IMR-90 (cell line): ENCODE measurements at regions not wholly inside any gene's neighbourhood (a gene's known extent, or its start where the extent isn't known, plus 50 kb on each side); places are given as distances from the start of the nearest gene placed in this dataset.

Source experiments
- ATAC-seq: fragments of 200-7000 bp; cut with Tn5 transposase; 2 replicates; pipeline ENCODE4 v1.9.1; 2020; ENCODE audit warnings: low read depth, mild to moderate bottlenecking, moderate library complexity
- BruUV-seq: library from RNA; stranded (reverse); fragments of 400-500 nt; replicated peaks from 2 replicates; lab custom pipeline; 2021; lab: Mats Ljungman, UMichigan
- CTCF ChIA-PET: fragments of 300-600 bp; formaldehyde crosslinking; extraction: SDS; loops from one replicate; lab custom pipeline; 2021; ENCODE audit warnings: antibody characterized with exemption; lab: Yijun Ruan, JAX
- POLR2A ChIA-PET: fragments of 300-600 bp; sonication (Branson Sonifier 250); formaldehyde crosslinking; loops from one replicate; lab custom pipeline; 2022; ENCODE audit warnings: antibody characterized with exemption; ENCODE audit not compliant: unreplicated experiment; lab: Charles Lee
- DNase-seq: peaks from one replicate; pipeline ENCODE4 v3.0.0; 2013
- H2AFZ ChIP-seq: replicated peaks from 2 replicates; pipeline ENCODE3; 2013; ENCODE audit warnings: low read length, mild to moderate bottlenecking; ENCODE audit not compliant: poor library complexity
- H2AK5ac ChIP-seq: 2 replicates; pipeline ENCODE4 v1.6.1; 2013; ENCODE audit warnings: low read depth, low read length, inconsistent platforms
- H2AK9ac ChIP-seq: replicated peaks from 2 replicates; pipeline ENCODE3; 2013; ENCODE audit warnings: mild to moderate bottlenecking, low read depth, low read length, moderate library complexity; ENCODE audit not compliant: poor library complexity
- H2BK120ac ChIP-seq: 2 replicates; pipeline ENCODE4 v1.6.1; 2013; ENCODE audit warnings: low read depth, low read length, inconsistent platforms
- H2BK15ac ChIP-seq: 3 replicates; pipeline ENCODE4 v1.6.1; 2013; ENCODE audit warnings: low read depth, low read length, inconsistent platforms
- H2BK20ac ChIP-seq: 2 replicates; pipeline ENCODE4 v1.6.1; 2013; ENCODE audit warnings: low read depth, mild to moderate bottlenecking, inconsistent platforms, low read length, moderate library complexity
- H2BK5ac ChIP-seq: 2 replicates; pipeline ENCODE4 v1.6.1; 2013; ENCODE audit warnings: mild to moderate bottlenecking, low read depth, low read length, inconsistent platforms; ENCODE audit not compliant: poor library complexity, severe bottlenecking
- H3K14ac ChIP-seq: replicated peaks from 2 replicates; pipeline ENCODE4 v1.6.1; 2013; ENCODE audit warnings: low read depth, low read length, inconsistent platforms
- H3K18ac ChIP-seq: 2 replicates; pipeline ENCODE4 v1.6.1; 2013; ENCODE audit warnings: low read depth, low read length, control low read depth
- H3K23ac ChIP-seq: 2 replicates; pipeline ENCODE4 v1.6.1; 2013; ENCODE audit warnings: low read depth, low read length, inconsistent platforms
- H3K27ac ChIP-seq: 2 replicates; pipeline ENCODE4 v1.5.1; 2013; ENCODE audit warnings: mild to moderate bottlenecking, control low read depth, low read length; ENCODE audit not compliant: insufficient read depth
- H3K27me3 ChIP-seq: 2 replicates; pipeline ENCODE4 v1.6.1; 2013; ENCODE audit warnings: low read length; ENCODE audit not compliant: control insufficient read depth, insufficient read depth
- H3K36me3 ChIP-seq: 2 replicates; pipeline ENCODE4 v1.6.1; 2013; ENCODE audit warnings: low read length, mixed read lengths; ENCODE audit not compliant: control insufficient read depth, insufficient read depth
- H3K4ac ChIP-seq: 2 replicates; pipeline ENCODE4 v1.6.1; 2013; ENCODE audit warnings: low read depth, low read length, inconsistent platforms
- H3K4me1 ChIP-seq: 2 replicates; pipeline ENCODE4 v1.6.1; 2013; ENCODE audit warnings: low read length, mixed read lengths; ENCODE audit not compliant: control insufficient read depth, insufficient read depth
- H3K4me2 ChIP-seq: 2 replicates; pipeline ENCODE4 v1.6.1; 2013; ENCODE audit warnings: low read depth, mild to moderate bottlenecking, control low read depth, low read length, moderate library complexity
- H3K4me3 ChIP-seq: 2 replicates; pipeline ENCODE4 v1.5.1; 2013; ENCODE audit warnings: low read depth, mild to moderate bottlenecking, control low read depth, low read length, moderate library complexity; ENCODE audit not compliant: insufficient read depth
- H3K56ac ChIP-seq: 2 replicates; pipeline ENCODE4 v1.6.1; 2013; ENCODE audit warnings: low read length, inconsistent platforms; ENCODE audit not compliant: insufficient read depth; ENCODE audit errors: extremely low read depth
- H3K79me1 ChIP-seq, 2 experiments: 2 replicates each; pipeline ENCODE4 v1.6.1; 2013; ENCODE audit warnings: low read length in 2 of 2, inconsistent platforms in 1 of 2, low read depth in 1 of 2
- H3K9ac ChIP-seq: 2 replicates; pipeline ENCODE4 v1.6.1; 2013; ENCODE audit warnings: low read depth, low read length, control low read depth
- H3K9me1 ChIP-seq: 2 replicates; pipeline ENCODE4 v1.6.1; 2013; ENCODE audit warnings: low read length, inconsistent platforms; ENCODE audit not compliant: insufficient read depth
- H3K9me3 ChIP-seq: 2 replicates; pipeline ENCODE4 v1.6.1; 2013; ENCODE audit warnings: low read length; ENCODE audit not compliant: control insufficient read depth, insufficient read depth
- H4K20me1 ChIP-seq: 2 replicates; pipeline ENCODE4 v1.6.1; 2013; ENCODE audit warnings: low read length, inconsistent platforms; ENCODE audit not compliant: insufficient read depth
- H4K5ac ChIP-seq: 2 replicates; pipeline ENCODE4 v1.6.1; 2013; ENCODE audit warnings: mild to moderate bottlenecking, low read depth, low read length, control low read depth
- H4K8ac ChIP-seq, 2 experiments: 2 replicates each; pipeline ENCODE4 v1.6.1; 2013; ENCODE audit warnings: low read depth in 2 of 2, low read length in 2 of 2, control low read depth in 1 of 2, inconsistent platforms in 1 of 2
- H4K91ac ChIP-seq: 2 replicates; pipeline ENCODE4 v1.6.1; 2013; ENCODE audit warnings: low read depth, low read length, inconsistent platforms; ENCODE audit not compliant: insufficient read depth
- BHLHE40 ChIP-seq: fragments of 150-350 bp; IDR thresholded peaks from 2 replicates; pipeline ENCODE4 v1.6.1; 2016; ENCODE audit warnings: mild to moderate bottlenecking, low read depth, low read length
- CEBPB ChIP-seq: IDR thresholded peaks from 2 replicates; pipeline ENCODE4 v1.6.1; 2012; ENCODE audit warnings: low read depth, low read length, improper control_type of control experiment
- CHD1 ChIP-seq: IDR thresholded peaks from 2 replicates; pipeline ENCODE4 v1.6.1; 2012; ENCODE audit warnings: low read depth, low read length, improper control_type of control experiment
- CTCF ChIP-seq: conservative IDR thresholded peaks from 2 replicates; pipeline ENCODE4 v1.5.1; 2012; ENCODE audit warnings: mild to moderate bottlenecking, low read depth, low read length, improper control_type of control experiment
- ELK1 ChIP-seq: fragments of 150-350 bp; IDR thresholded peaks from 2 replicates; pipeline ENCODE4 v1.6.1; 2016; ENCODE audit warnings: low read depth, mild to moderate bottlenecking, low read length, moderate library complexity, borderline replicate concordance
- FOS ChIP-seq: fragments of 150-350 bp; IDR thresholded peaks from 2 replicates; pipeline ENCODE4 v1.6.1; 2016; ENCODE audit warnings: low read depth, low read length
- MAFK ChIP-seq: IDR thresholded peaks from 2 replicates; pipeline ENCODE4 v1.6.1; 2012; ENCODE audit warnings: low read depth, low read length, improper control_type of control experiment
- MAZ ChIP-seq: IDR thresholded peaks from 2 replicates; pipeline ENCODE4 v1.6.1; 2012; ENCODE audit warnings: low read depth, mild to moderate bottlenecking, low read length, improper control_type of control experiment, moderate library complexity, borderline replicate concordance
- MXI1 ChIP-seq: IDR thresholded peaks from 2 replicates; pipeline ENCODE4 v1.6.1; 2012; ENCODE audit warnings: low read depth, mild to moderate bottlenecking, low read length, moderate library complexity, borderline replicate concordance
- NFE2L2 ChIP-seq: fragments of 150-350 bp; IDR thresholded peaks from 2 replicates; pipeline ENCODE4 v1.6.1; 2016; ENCODE audit warnings: low read depth, mild to moderate bottlenecking, low read length
- POLR2A ChIP-seq: IDR thresholded peaks from 2 replicates; pipeline ENCODE4 v1.6.1; 2012; ENCODE audit warnings: mild to moderate bottlenecking, low read depth, low read length
- RAD21 ChIP-seq: IDR thresholded peaks from 2 replicates; pipeline ENCODE4 v1.6.1; 2012; ENCODE audit warnings: low read length, improper control_type of control experiment
- RCOR1 ChIP-seq: IDR thresholded peaks from 2 replicates; pipeline ENCODE4 v1.6.1; 2012; ENCODE audit warnings: mild to moderate bottlenecking, low read length, improper control_type of control experiment; ENCODE audit not compliant: insufficient replicate concordance
- RFX5 ChIP-seq: IDR thresholded peaks from 2 replicates; pipeline ENCODE4 v1.8.0; 2012; ENCODE audit warnings: low read depth, mild to moderate bottlenecking, low read length, moderate library complexity
- SMC3 ChIP-seq: fragments of 150-350 bp; IDR thresholded peaks from 2 replicates; pipeline ENCODE4 v1.6.1; 2016; ENCODE audit warnings: low read depth, mild to moderate bottlenecking, antibody characterized with exemption, low read length, moderate library complexity
- USF2 ChIP-seq: fragments of 150-350 bp; IDR thresholded peaks from 2 replicates; pipeline ENCODE4 v1.6.1; 2017; ENCODE audit warnings: mild to moderate bottlenecking, antibody characterized with exemption, low read length, low read depth
- WGBS, 2 experiments: methylation state at CpG; one replicate each; pipeline versions ENCODE4 v1.1.5 to v1.1.7; 2013; ENCODE audit warnings: missing lambda C conversion rate in 2 of 2; ENCODE audit not compliant: insufficient read length in 1 of 2; ENCODE audit errors: extremely low coverage in 2 of 2; 5-methylcytosine and 5-hydroxymethylcytosine counted together
- dilution Hi-C: fragments of 300-500 bp; cut with HindIII; formaldehyde crosslinking; loops from one replicate; pipeline ENCODE4 v1.14.3; 2018; ENCODE audit warnings: low sequenced_read_pairs; ENCODE audit not compliant: unreplicated experiment
- in situ Hi-C: fragments of 300-500 bp; cut with MboI; formaldehyde crosslinking; loops from 3 replicates; pipeline ENCODE4 v1.14.3; 2019; ENCODE audit warnings: low sequenced_read_pairs, inconsistent platforms, mixed read lengths
- intact Hi-C: fragments of 100-400 bp; cut with micrococcal nuclease; formaldehyde crosslinking; loops from 2 replicates; pipeline ENCODE4 v1.10.0; 2022

- Histone ChIP-seq H2BK120ac (no peak overlapping the region), H2AK5ac (no peak overlapping the region), H4K8ac (no peak overlapping the region), H3K23ac (no peak overlapping the region), H3K79me1 (no peaks in the 10 kb centered on the region), H2BK5ac (no peak overlapping the region), H2AFZ (no peak overlapping the region), H3K27ac (no peak overlapping the region), H3K4ac (no peak overlapping the region), H3K9me3 (no peaks in the 10 kb centered on the region), H3K36me3 (no peaks in the 10 kb centered on the region), H3K18ac (no peak overlapping the region), H3K4me2 (no peak overlapping the region), H4K5ac (no peak overlapping the region), H3K4me3 (no peak overlapping the region), H3K14ac (no peak overlapping the region), H4K20me1 (no peaks in the 10 kb centered on the region), H3K56ac (no peak overlapping the region), H4K91ac (no peak overlapping the region), H3K9ac (no peak overlapping the region), H2BK15ac (no peak overlapping the region), H3K27me3 (no peaks in the 10 kb centered on the region), H3K9me1 (no peaks in the 10 kb centered on the region), H2BK20ac (no peak overlapping the region), H3K4me1 (no peaks in the 10 kb centered on the region), H2AK9ac (no peak overlapping the region)
- ATAC-seq: no peak
- dilution Hi-C loops (no loop called here), in situ Hi-C loops (no loop called here), intact Hi-C loops (no loop called here)
- ChIA-PET CTCF (no interaction called here), POLR2A (no interaction called here)
- TF ChIP-seq MAFK: no peak
- TF ChIP-seq RFX5: no peak
- TF ChIP-seq MXI1: no peak
- TF ChIP-seq CHD1: no peak
- TF ChIP-seq FOS: no peak
- TF ChIP-seq MAZ: no peak
- no peak for TF ChIP-seq CEBPB
- no peak for TF ChIP-seq POLR2A
- TF ChIP-seq NFE2L2: no peak
- no peak for TF ChIP-seq BHLHE40
- TF ChIP-seq SMC3: no peak
- TF ChIP-seq RAD21: no peak
- TF ChIP-seq CTCF: no peak
- TF ChIP-seq RCOR1: no peak
- TF ChIP-seq USF2: no peak
- TF ChIP-seq ELK1: no peak
- BruUV-seq: no TSS peak
- no CpG with 5 or more reads among the region's 5 CpGs for WGBS, 2 experiments
- DNase-seq: no peak
Observed at GRCh38 chr3:151562891-151563290, 102.0 kb upstream of the IGSF10 start.
